Naive thymus-derived CD4-positive, alpha-beta T cell (primary cell): ENCODE measurements at regions not wholly inside any gene's neighbourhood (a gene's known extent, or its start where the extent isn't known, plus 50 kb on each side); places are given as distances from the start of the nearest gene placed in this dataset.

Source experiments
- ATAC-seq: fragments of 150-1000 bp; cut with Tn5 transposase; 2 replicates; pipeline ENCODE4 v1.10.0; 2021; ENCODE audit warnings: mild to moderate bottlenecking, moderate library complexity
- CTCF ChIA-PET: fragments of 350-600 bp; sonication (Branson Sonifier 250); formaldehyde crosslinking; loops from one replicate; lab custom pipeline; 2021; ENCODE audit warnings: antibody characterized with exemption; lab: Charles Lee
- POLR2A ChIA-PET: fragments of 350-600 bp; sonication (Branson Sonifier 250); formaldehyde crosslinking; loops from one replicate; lab custom pipeline; 2021; ENCODE audit warnings: antibody characterized with exemption, inconsistent platforms; lab: Charles Lee
- DNase-seq, 9 donors: peaks; one replicate each; pipeline versions ENCODE4 v3.0.0 to v3.0.0-alpha.2; 2020 to 2022; ENCODE audit warnings: mixed read lengths in 1 of 9
- H3K27ac ChIP-seq: one replicate; pipeline ENCODE4 v1.7.0; 2013; ENCODE audit warnings: mild to moderate bottlenecking, low read depth, low read length, moderate library complexity
- H3K27me3 ChIP-seq, 2 donors: one replicate each; pipeline ENCODE4 v1.7.0; 2013; ENCODE audit warnings: low read length in 2 of 2, mild to moderate bottlenecking in 2 of 2, moderate library complexity in 2 of 2; ENCODE audit not compliant: control insufficient read depth in 2 of 2, insufficient read depth in 2 of 2
- H3K36me3 ChIP-seq, 3 experiments: 1 replicate in 2 of 3; 2 replicates in 1 of 3; pipeline ENCODE4 v1.7.0; 2013; ENCODE audit warnings: low read length in 3 of 3, mild to moderate bottlenecking in 3 of 3, moderate library complexity in 1 of 3; ENCODE audit not compliant: insufficient read depth in 3 of 3, control insufficient read depth in 2 of 3
- H3K4me1 ChIP-seq, 2 donors: one replicate each; pipeline ENCODE4 v1.7.0; 2013; ENCODE audit warnings: low read length in 2 of 2, mild to moderate bottlenecking in 2 of 2, moderate library complexity in 1 of 2; ENCODE audit not compliant: control insufficient read depth in 2 of 2, insufficient read depth in 2 of 2
- H3K4me3 ChIP-seq: 2 replicates; pipeline ENCODE4 v1.7.0; 2013; ENCODE audit warnings: mild to moderate bottlenecking, low read length
- H3K9me3 ChIP-seq, 3 experiments: 1 replicate in 2 of 3; 2 replicates in 1 of 3; pipeline ENCODE4 v1.7.0; 2013; ENCODE audit warnings: low read length in 3 of 3; ENCODE audit not compliant: control insufficient read depth in 2 of 3
- H3K27ac Mint-ChIP-seq, 9 donors: one replicate each; pipeline ENCODE4 v1.8.0; 2020 to 2022; ENCODE audit warnings: mixed read lengths in 9 of 9, mild to moderate bottlenecking in 8 of 9, moderate library complexity in 5 of 9, inconsistent platforms in 2 of 9
- H3K27me3 Mint-ChIP-seq, 5 donors: one replicate each; pipeline ENCODE4 v1.8.0; 2021 to 2022; ENCODE audit warnings: mixed read lengths in 5 of 5, mild to moderate bottlenecking in 1 of 5
- H3K36me3 Mint-ChIP-seq, 5 donors: one replicate each; pipeline ENCODE4 v1.8.0; 2020 to 2022; ENCODE audit warnings: mixed read lengths in 5 of 5, mild to moderate bottlenecking in 3 of 5, inconsistent platforms in 1 of 5
- H3K4me1 Mint-ChIP-seq, 7 donors: one replicate each; pipeline ENCODE4 v1.8.0; 2020 to 2022; ENCODE audit warnings: mixed read lengths in 7 of 7, mild to moderate bottlenecking in 3 of 7, inconsistent platforms in 1 of 7
- H3K4me3 Mint-ChIP-seq, 10 donors: one replicate each; pipeline ENCODE4 v1.8.0; 2020 to 2022; ENCODE audit warnings: mild to moderate bottlenecking in 10 of 10, mixed read lengths in 10 of 10, moderate library complexity in 6 of 10, inconsistent platforms in 2 of 10
- H3K9me3 Mint-ChIP-seq, 11 donors: one replicate each; pipeline ENCODE4 v1.8.0; 2020 to 2022; ENCODE audit warnings: mixed read lengths in 11 of 11, mild to moderate bottlenecking in 4 of 11, inconsistent platforms in 1 of 11, moderate library complexity in 1 of 11
- intact Hi-C, 2 donors: fragments of 100-400 bp; cut with micrococcal nuclease; formaldehyde crosslinking; loops; one replicate each; pipeline ENCODE4 v1.15.1; 2023

DNA sequence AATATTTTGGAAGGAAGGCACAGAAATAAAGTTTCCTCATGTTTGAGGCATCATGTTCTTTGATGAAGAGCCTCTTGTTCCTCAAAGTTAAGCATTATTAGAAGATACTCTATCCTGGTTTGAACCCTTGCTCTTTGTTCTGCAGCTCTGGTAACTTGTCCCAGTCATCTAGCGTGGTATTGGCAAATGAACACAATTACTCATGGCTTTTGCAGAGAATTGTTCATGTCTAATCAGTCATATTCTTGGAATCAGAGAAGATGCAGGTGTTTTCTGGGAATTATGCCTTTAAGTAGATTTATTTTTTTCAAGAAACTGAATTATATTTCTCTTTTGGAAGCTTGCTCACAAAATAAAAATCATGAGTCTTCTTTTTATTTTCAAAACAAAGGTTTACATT, 52.9 kb upstream of the HPGDS start:
- Histone ChIP-seq H3K27me3 (no peaks in the 10 kb centered on the region), H3K36me3 (no peaks in the 10 kb centered on the region), H3K4me1 (no peaks in the 10 kb centered on the region), H3K9me3 (no peaks in the 10 kb centered on the region), H3K27ac (no peak overlapping the region), H3K4me3 (no peak overlapping the region)
- DNase-seq (no peak), ATAC-seq (no peak)
- no peaks in the 10 kb centered on the region for H3K36me3 Mint-ChIP-seq
- ChIA-PET POLR2A (no interaction called here), CTCF (no interaction called here)
- no peak overlapping the region for H3K4me3 Mint-ChIP-seq
- intact Hi-C loops: no loop called here
- no peak overlapping the region for H3K27ac Mint-ChIP-seq
- no peaks in the 10 kb centered on the region for H3K9me3 Mint-ChIP-seq
- H3K4me1 Mint-ChIP-seq: no peaks in the 10 kb centered on the region
- H3K27me3 Mint-ChIP-seq: peaks cover 0 to 5% (median 0%) of the 10 kb centered on the region in 5 donors

DNA sequence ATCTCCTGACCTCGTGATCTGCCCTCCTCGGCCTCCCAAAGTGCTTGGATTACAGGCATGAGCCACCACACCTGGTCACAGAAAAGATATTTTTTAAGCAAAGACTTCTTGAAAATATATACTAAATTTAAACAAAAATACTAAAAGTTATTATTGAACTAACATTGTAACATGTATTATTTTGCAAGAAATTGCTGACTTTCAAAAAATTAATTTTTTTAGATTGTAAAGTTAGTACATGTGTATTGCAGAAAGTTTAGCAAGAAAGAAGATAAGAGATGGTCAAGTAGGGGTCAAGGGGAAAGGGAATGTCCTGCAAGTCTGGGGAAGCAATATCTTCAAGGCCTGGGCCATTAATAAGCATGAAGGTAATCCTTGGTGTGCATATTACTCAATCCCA, 54.3 kb upstream of the HPGDS start:
- no peak for ATAC-seq
- no peak overlapping the region for H3K4me3 Mint-ChIP-seq
- H3K9me3 ChIP-seq: no peaks in the 10 kb centered on the region
- DNase-seq: no peak
- H3K4me1 ChIP-seq: no peaks in the 10 kb centered on the region
- no peaks in the 10 kb centered on the region for H3K4me1 Mint-ChIP-seq
- intact Hi-C loops: no loop called here
- H3K27me3 Mint-ChIP-seq: peaks cover 0 to 5% (median 0%) of the 10 kb centered on the region in 5 donors
- H3K27me3 ChIP-seq: no peaks in the 10 kb centered on the region
- H3K9me3 Mint-ChIP-seq: no peaks in the 10 kb centered on the region
- no peak overlapping the region for H3K4me3 ChIP-seq
- H3K27ac ChIP-seq: no peak overlapping the region
- POLR2A ChIA-PET: no interaction called here
- CTCF ChIA-PET: no interaction called here
- no peaks in the 10 kb centered on the region for H3K36me3 Mint-ChIP-seq
- H3K27ac Mint-ChIP-seq: no peak overlapping the region
- no peaks in the 10 kb centered on the region for H3K36me3 ChIP-seq

DNA sequence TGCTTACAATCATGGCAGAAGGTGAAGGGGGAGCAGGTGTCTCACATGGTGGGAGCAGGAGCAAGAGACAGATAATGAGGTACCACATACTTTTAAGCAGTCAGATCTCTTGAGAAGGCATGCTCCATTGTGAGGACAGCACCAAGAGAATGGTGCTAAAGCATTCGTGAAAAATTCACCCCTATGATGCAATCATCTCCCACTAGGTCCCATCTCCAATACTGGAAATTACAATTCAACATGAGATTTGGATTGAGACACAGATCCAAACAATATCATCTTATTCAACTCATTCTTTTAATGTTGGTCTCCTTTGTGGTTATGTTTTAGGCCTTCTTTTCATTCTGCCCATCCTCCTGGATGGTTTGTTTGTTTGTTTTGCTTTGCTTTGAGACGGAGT, 54.1 kb upstream of the PDLIM5 start:
- ATAC-seq (no peak), DNase-seq (no peak)
- ChIA-PET POLR2A (no interaction called here), CTCF (no interaction called here)
- Mint-ChIP-seq H3K4me1 (no peaks in the 10 kb centered on the region), H3K4me3 (no peak overlapping the region), H3K27ac (no peak overlapping the region), H3K36me3 (no peaks in the 10 kb centered on the region), H3K27me3 (peaks cover 0 to 4% (median 0%) of the 10 kb centered on the region in 5 donors), H3K9me3 (peaks cover 0 to 2% (median 0%) of the 10 kb centered on the region in 11 donors)
- no peaks in the 10 kb centered on the region for H3K36me3 ChIP-seq
- H3K9me3 ChIP-seq: no peaks in the 10 kb centered on the region
- no peaks in the 10 kb centered on the region for H3K27me3 ChIP-seq
- intact Hi-C loops: no loop called here
- no peaks in the 10 kb centered on the region for H3K4me1 ChIP-seq
- no peak overlapping the region for H3K27ac ChIP-seq
- H3K4me3 ChIP-seq: no peak overlapping the region

DNA sequence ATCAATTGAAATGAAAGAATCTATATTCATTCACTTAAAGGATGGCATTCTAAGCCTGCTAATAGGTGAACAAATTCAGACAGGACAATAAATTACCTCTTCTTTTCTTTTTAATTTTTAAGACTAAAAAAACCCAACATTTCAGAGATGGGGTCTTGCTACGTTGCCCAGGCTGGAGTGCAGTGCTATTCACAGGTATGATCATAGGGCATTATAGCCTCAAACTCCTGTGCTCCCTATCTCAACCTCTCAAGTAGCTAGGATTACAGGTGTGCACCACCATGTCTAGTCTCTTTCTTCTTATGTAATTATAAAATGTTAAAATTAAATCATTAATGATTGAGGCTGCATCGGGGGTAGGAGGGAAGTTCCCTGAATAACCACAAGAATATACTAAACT, 52.5 kb upstream of the PDLIM5 start:
- Histone ChIP-seq H3K4me1 (no peaks in the 10 kb centered on the region), H3K36me3 (no peaks in the 10 kb centered on the region), H3K27ac (no peak overlapping the region), H3K9me3 (no peaks in the 10 kb centered on the region), H3K27me3 (no peaks in the 10 kb centered on the region), H3K4me3 (no peak overlapping the region)
- Mint-ChIP-seq H3K9me3 (peaks cover 0 to 2% (median 0%) of the 10 kb centered on the region in 11 donors), H3K4me3 (no peak overlapping the region), H3K27me3 (peaks cover 0 to 7% (median 0%) of the 10 kb centered on the region in 5 donors), H3K4me1 (no peaks in the 10 kb centered on the region), H3K36me3 (no peaks in the 10 kb centered on the region), H3K27ac (no peak overlapping the region)
- ChIA-PET POLR2A (no interaction called here), CTCF (no interaction called here)
- no peak for DNase-seq
- ATAC-seq: no peak
- intact Hi-C loops: no loop called here

DNA sequence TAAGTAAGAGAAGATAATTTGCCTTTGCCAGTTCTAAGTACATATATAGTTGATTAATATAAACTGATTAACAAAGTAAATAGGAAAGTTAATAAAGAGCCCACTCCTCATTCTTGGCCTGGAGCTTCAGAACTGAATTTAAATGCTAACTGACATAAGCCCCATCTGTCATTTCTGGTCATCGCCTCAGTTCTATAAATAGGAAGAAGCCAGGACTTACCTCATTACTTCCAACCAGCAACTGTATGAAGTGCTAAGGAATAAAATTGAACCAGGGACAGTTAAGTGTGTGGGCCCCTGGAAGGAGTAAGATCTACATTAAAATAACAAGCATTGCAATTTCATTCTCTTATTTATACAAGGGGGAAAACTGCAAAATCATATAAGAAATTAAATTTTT, 52.0 kb upstream of the PDLIM5 start:
- ChIA-PET POLR2A (no interaction called here), CTCF (interaction anchor here (0.7 kb wide), 1 partner anchor 561 kb away, joined by 3 read pairs; no protein-coding TSS in a partner anchor)
- H3K36me3 ChIP-seq: no peaks in the 10 kb centered on the region
- H3K4me3 ChIP-seq: no peak overlapping the region
- no peak overlapping the region for H3K27ac ChIP-seq
- DNase-seq: no peak
- intact Hi-C loops: no loop called here
- no peaks in the 10 kb centered on the region for H3K9me3 ChIP-seq
- Mint-ChIP-seq H3K4me1 (no peaks in the 10 kb centered on the region), H3K27ac (peak overlapping the region in 1 of 9 donors; percentile 4), H3K9me3 (peaks cover 0 to 2% (median 0%) of the 10 kb centered on the region in 11 donors), H3K27me3 (peaks cover 0 to 7% (median 0%) of the 10 kb centered on the region in 5 donors), H3K4me3 (no peak overlapping the region), H3K36me3 (no peaks in the 10 kb centered on the region)
- no peak for ATAC-seq
- H3K4me1 ChIP-seq: no peaks in the 10 kb centered on the region
- no peaks in the 10 kb centered on the region for H3K27me3 ChIP-seq

DNA sequence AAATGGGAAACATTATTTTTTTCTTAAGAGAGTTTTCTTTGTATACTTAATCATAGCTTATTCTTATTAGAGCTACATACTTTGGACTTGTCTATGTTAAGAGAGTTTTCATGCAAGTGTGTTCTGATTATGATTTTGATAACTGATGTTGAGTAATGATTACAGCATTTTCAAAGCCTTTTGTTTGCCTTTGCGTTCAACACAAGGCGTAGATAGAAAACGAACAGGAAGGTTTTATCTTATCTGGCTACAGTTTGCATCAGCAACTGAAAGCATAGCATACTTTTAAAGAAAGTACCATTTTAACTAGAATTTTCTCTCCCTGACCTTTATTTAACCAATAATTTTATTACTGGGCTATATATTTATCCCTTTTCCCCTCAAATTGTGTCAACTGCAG, 51.6 kb upstream of the PDLIM5 start:
- Mint-ChIP-seq H3K36me3 (no peaks in the 10 kb centered on the region), H3K27ac (no peak overlapping the region), H3K4me3 (no peak overlapping the region), H3K27me3 (peaks cover 0 to 7% (median 0%) of the 10 kb centered on the region in 5 donors), H3K4me1 (no peaks in the 10 kb centered on the region), H3K9me3 (peaks cover 0 to 2% (median 0%) of the 10 kb centered on the region in 11 donors)
- H3K27me3 ChIP-seq: no peaks in the 10 kb centered on the region
- H3K4me3 ChIP-seq: no peak overlapping the region
- DNase-seq (no peak), ATAC-seq (no peak)
- H3K4me1 ChIP-seq: no peaks in the 10 kb centered on the region
- H3K27ac ChIP-seq: no peak overlapping the region
- ChIA-PET POLR2A (no interaction called here), CTCF (interaction anchor here (0.7 kb wide), 1 partner anchor 562 kb away, joined by 3 read pairs; no protein-coding TSS in a partner anchor)
- H3K36me3 ChIP-seq: no peaks in the 10 kb centered on the region
- intact Hi-C loops: no loop called here
- H3K9me3 ChIP-seq: no peaks in the 10 kb centered on the region
